ENCODE measurements at regions not wholly inside any gene's neighbourhood (a gene's known extent, or its start where the extent isn't known, plus 50 kb on each side); places are given as distances from the start of the nearest gene placed in this dataset. TPM values are rescaled to one million over a fixed set of nuclear protein-coding genes. Genes with fewer than 3 reads are reported as not detected.

Small RNA genes in the stretch of these regions (small RNA-seq; reads per million reads assigned to genes)
- gene RNU6-366P (ENCODE audit: low read depth), result not detected
